GM12864 (cell line): ENCODE measurements at regions not wholly inside any gene's neighbourhood (a gene's known extent, or its start where the extent isn't known, plus 50 kb on each side); places are given as distances from the start of the nearest gene placed in this dataset.

Source experiments
- DNase-seq: peaks from one replicate; pipeline ENCODE4 v3.0.0-alpha.2; 2011; ENCODE audit warnings: low read depth
- H3K4me3 ChIP-seq: 2 replicates; pipeline ENCODE4 v1.5.1; 2011; ENCODE audit warnings: mild to moderate bottlenecking, low read depth, low read length, control low read depth
- CTCF ChIP-seq: IDR thresholded peaks from 2 replicates; pipeline ENCODE4 v1.5.1; 2011; ENCODE audit warnings: low read depth, mild to moderate bottlenecking, moderate library complexity, low read length, control low read depth, inconsistent platforms; ENCODE audit errors: missing control alignments

GRCh38 chr5:99129768-99130501 is 201.1 kb upstream of the CHD1 start:
- no peak overlapping the region for H3K4me3 ChIP-seq
- no peak for TF ChIP-seq CTCF
- no peak for DNase-seq

GRCh38 chr5:99122976-99123375 is 194.2 kb upstream of the CHD1 start:
- no peak for TF ChIP-seq CTCF
- DNase-seq = no peak

GRCh38 chr5:99119326-99119725 is 190.5 kb upstream of the CHD1 start:
- DNase-seq = no peak
- no peak overlapping the region for H3K4me3 ChIP-seq
- TF ChIP-seq CTCF = no peak

More at GRCh38 chr5:99122976-99123375, 194.2 kb upstream of the CHD1 start:
- H3K4me3 ChIP-seq = no peak overlapping the region

GRCh38 chr5:99116526-99116925 is 187.7 kb upstream of the CHD1 start:
- TF ChIP-seq CTCF = no peak
- no peak overlapping the region for H3K4me3 ChIP-seq
- no peak for DNase-seq

GRCh38 chr5:99109894-99110293 is 181.1 kb upstream of the CHD1 start:
- no peak for DNase-seq
- no peak overlapping the region for H3K4me3 ChIP-seq
- TF ChIP-seq CTCF = no peak

- no peak for TF ChIP-seq CTCF
- H3K4me3 ChIP-seq = no peak overlapping the region
- no peak for DNase-seq
These were observed 176.4 kb upstream of the CHD1 start for GRCh38 chr5:99105216-99105615.

- no peak overlapping the region for H3K4me3 ChIP-seq
- TF ChIP-seq CTCF = peak; percentile 40
- DNase-seq = no peak
These were observed 175.8 kb upstream of the CHD1 start for GRCh38 chr5:99104538-99105132.
